ENCODE measurements at regions not wholly inside any gene's neighbourhood (a gene's known extent, or its start where the extent isn't known, plus 50 kb on each side); places are given as distances from the start of the nearest gene placed in this dataset.

- intact Hi-C loops (cut with DNase I) = no loop called here
- Histone ChIP-seq H3K27me3 (no peaks in the 10 kb centered on the region), H3K9me3 (no peaks in the 10 kb centered on the region), H3K4me3 (no peak overlapping the region), H3K4me1 (no peaks in the 10 kb centered on the region), H3K27ac (no peak overlapping the region), H3K36me3 (no peaks in the 10 kb centered on the region)
- peak; percentile 58 to 64 for DNase-seq (ENCODE audit: extremely low spot score in 2 of 2)
- TF ChIP-seq CTCF (IDR thresholded peaks at IDR 0.05) (no peak), POLR2A (IDR thresholded peaks at IDR 0.05) (no peak), POLR2AphosphoS5 (IDR thresholded peaks at IDR 0.05; ENCODE audit: insufficient read depth in 1 of 2, low read depth in 1 of 2) (no peak)
Observed at GRCh38 chr19:28607066-28607583, 605.8 kb downstream of the UQCRFS1 start.

- Histone ChIP-seq H3K36me3 (no peaks in the 10 kb centered on the region), H3K4me1 (no peaks in the 10 kb centered on the region), H3K4me3 (no peak overlapping the region), H3K27ac (no peak overlapping the region), H3K9me3 (no peaks in the 10 kb centered on the region), H3K27me3 (no peaks in the 10 kb centered on the region)
- intact Hi-C loops (cut with DNase I) = no loop called here
- peak; percentile 18 to 81 for DNase-seq (ENCODE audit: extremely low spot score in 2 of 2)
- TF ChIP-seq POLR2A (IDR thresholded peaks at IDR 0.05) (no peak), CTCF (IDR thresholded peaks at IDR 0.05) (no peak), POLR2AphosphoS5 (IDR thresholded peaks at IDR 0.05; ENCODE audit: insufficient read depth in 1 of 2, low read depth in 1 of 2) (no peak)
Observed at GRCh38 chr19:28606269-28607032, 606.5 kb downstream of the UQCRFS1 start.

- Histone ChIP-seq H3K36me3 (no peaks in the 10 kb centered on the region), H3K27ac (no peak overlapping the region), H3K27me3 (no peaks in the 10 kb centered on the region), H3K4me3 (no peak overlapping the region), H3K9me3 (no peaks in the 10 kb centered on the region), H3K4me1 (no peaks in the 10 kb centered on the region)
- no peak for DNase-seq (ENCODE audit: extremely low spot score in 2 of 2)
- intact Hi-C loops (cut with DNase I) = no loop called here
- TF ChIP-seq CTCF (IDR thresholded peaks at IDR 0.05) (no peak), POLR2A (IDR thresholded peaks at IDR 0.05) (no peak), POLR2AphosphoS5 (IDR thresholded peaks at IDR 0.05; ENCODE audit: insufficient read depth in 1 of 2, low read depth in 1 of 2) (no peak)
Observed at GRCh38 chr19:28605501-28606268, 607.3 kb downstream of the UQCRFS1 start.

- Histone ChIP-seq H3K36me3 (no peaks in the 10 kb centered on the region), H3K27me3 (no peaks in the 10 kb centered on the region), H3K9me3 (no peaks in the 10 kb centered on the region), H3K4me1 (no peaks in the 10 kb centered on the region), H3K4me3 (no peak overlapping the region), H3K27ac (no peak overlapping the region)
- DNase-seq (ENCODE audit: extremely low spot score in 2 of 2) = no peak
- intact Hi-C loops (cut with DNase I) = no loop called here
- TF ChIP-seq CTCF (IDR thresholded peaks at IDR 0.05) = no peak
- TF ChIP-seq POLR2AphosphoS5 (IDR thresholded peaks at IDR 0.05; ENCODE audit: insufficient read depth in 1 of 2, low read depth in 1 of 2) = no peak
- TF ChIP-seq POLR2A (IDR thresholded peaks at IDR 0.05) = no peak
Observed at GRCh38 chr19:28603453-28603852, 609.5 kb downstream of the UQCRFS1 start.

Measured in vagina (tissue), 2 donors.